ENCODE measurements at regions not wholly inside any gene's neighbourhood (a gene's known extent, or its start where the extent isn't known, plus 50 kb on each side); places are given as distances from the start of the nearest gene placed in this dataset.

- ChIA-PET CTCF (no interaction called here), POLR2A (no interaction called here)
- DNase-seq (ENCODE audit: low read depth, low spot score): no peak
- TF ChIP-seq CTCF (IDR thresholded peaks at IDR 0.05; ENCODE audit: insufficient read depth, low read length, missing control alignments): no peak
- no peak overlapping the region for H3K4me3 ChIP-seq (ENCODE audit: low read depth, low read length)
These were observed 71.4 kb upstream of the SPOPL start for GRCh38 chr2:138430181-138430580.

GRCh38 chr2:138432971-138433370, 68.6 kb upstream of the SPOPL start:
- ChIA-PET CTCF (no interaction called here), POLR2A (no interaction called here)
- no peak overlapping the region for H3K4me3 ChIP-seq (ENCODE audit: low read depth, low read length)
- no peak for TF ChIP-seq CTCF (IDR thresholded peaks at IDR 0.05; ENCODE audit: insufficient read depth, low read length, missing control alignments)
- DNase-seq (ENCODE audit: low read depth, low spot score): no peak

GRCh38 chr2:138433995-138434951, 67.3 kb upstream of the SPOPL start:
- no peak for TF ChIP-seq CTCF (IDR thresholded peaks at IDR 0.05; ENCODE audit: insufficient read depth, low read length, missing control alignments)

GRCh38 chr2:138435701-138436100, 65.9 kb upstream of the SPOPL start:
- POLR2A ChIA-PET: no interaction called here
- H3K4me3 ChIP-seq (ENCODE audit: low read depth, low read length): no peak overlapping the region
- CTCF ChIA-PET: no interaction called here
- DNase-seq (ENCODE audit: low read depth, low spot score): no peak
- no peak for TF ChIP-seq CTCF (IDR thresholded peaks at IDR 0.05; ENCODE audit: insufficient read depth, low read length, missing control alignments)

More at GRCh38 chr2:138433995-138434951, 67.3 kb upstream of the SPOPL start:
- ChIA-PET CTCF (no interaction called here), POLR2A (no interaction called here)
- H3K4me3 ChIP-seq (ENCODE audit: low read depth, low read length): no peak overlapping the region
- no peak for DNase-seq (ENCODE audit: low read depth, low spot score)

- ChIA-PET CTCF (no interaction called here), POLR2A (no interaction called here)
- no peak overlapping the region for H3K4me3 ChIP-seq (ENCODE audit: low read depth, low read length)
- no peak for TF ChIP-seq CTCF (IDR thresholded peaks at IDR 0.05; ENCODE audit: insufficient read depth, low read length, missing control alignments)
- DNase-seq (ENCODE audit: low read depth, low spot score): no peak
These were observed 61.8 kb upstream of the SPOPL start for GRCh38 chr2:138439733-138440132.

GRCh38 chr2:138440759-138441158, 60.8 kb upstream of the SPOPL start:
- no peak for TF ChIP-seq CTCF (IDR thresholded peaks at IDR 0.05; ENCODE audit: insufficient read depth, low read length, missing control alignments)
- no peak overlapping the region for H3K4me3 ChIP-seq (ENCODE audit: low read depth, low read length)
- POLR2A ChIA-PET: no interaction called here
- no peak for DNase-seq (ENCODE audit: low read depth, low spot score)
- CTCF ChIA-PET: no interaction called here
